GM12878 (cell line): ENCODE measurements at regions not wholly inside any gene's neighbourhood (a gene's known extent, or its start where the extent isn't known, plus 50 kb on each side); places are given as distances from the start of the nearest gene placed in this dataset.

Experiments used
- CEBPB ChIP-seq, 2 experiments: fragments of 150-350 bp in 1 of 2; IDR thresholded peaks; 2 replicates each; pipeline ENCODE4 v1.6.1; 2012 to 2014; ENCODE audit warnings: low read depth in 2 of 2, low read length in 2 of 2, borderline replicate concordance in 1 of 2, inconsistent platforms in 1 of 2
- CHD4 ChIP-seq: fragments of 200-600 bp; sonication (generic); IDR thresholded peaks from 2 replicates; pipeline ENCODE4 v1.6.1; 2016; ENCODE audit warnings: mild to moderate bottlenecking
- FOXK2 ChIP-seq: fragments of 450-650 bp; IDR thresholded peaks from 2 replicates; pipeline ENCODE4 v1.6.1; 2017; ENCODE audit warnings: mild to moderate bottlenecking, moderate library complexity
- GABPA ChIP-seq: IDR thresholded peaks from 2 replicates; pipeline ENCODE4 v1.6.1; 2014; ENCODE audit warnings: antibody characterized with exemption, low read depth, mild to moderate bottlenecking, inconsistent platforms
- HCFC1 ChIP-seq: fragments of 150-350 bp; IDR thresholded peaks from 2 replicates; pipeline ENCODE4 v1.6.1; 2014; ENCODE audit warnings: low read length
- KAT2A ChIP-seq: conservative IDR thresholded peaks from 2 replicates; pipeline ENCODE4 v1.6.1; 2011; ENCODE audit warnings: low read depth, low read length; ENCODE audit not compliant: control insufficient read depth
- LARP7 ChIP-seq: fragments of 450-650 bp; IDR thresholded peaks from 2 replicates; pipeline ENCODE4 v1.6.1; 2017; ENCODE audit warnings: mild to moderate bottlenecking
- NFIC ChIP-seq: IDR thresholded peaks from 2 replicates; pipeline ENCODE4 v1.6.1; 2012; ENCODE audit warnings: low read depth, mild to moderate bottlenecking, inconsistent platforms, low read length, moderate library complexity
- NRF1 ChIP-seq: conservative IDR thresholded peaks from 2 replicates; pipeline ENCODE4 v1.6.1; 2011; ENCODE audit warnings: mild to moderate bottlenecking, low read depth, low read length, improper control_type of control experiment
- PAX8 ChIP-seq: fragments of 450-650 bp; IDR thresholded peaks from 2 replicates; pipeline ENCODE4 v1.6.1; 2017; ENCODE audit warnings: mild to moderate bottlenecking, moderate library complexity
- RB1 ChIP-seq: fragments of 450-650 bp; formaldehyde crosslinking; IDR thresholded peaks from 2 replicates; pipeline ENCODE4 v1.6.1; 2017; ENCODE audit warnings: mild to moderate bottlenecking, borderline replicate concordance
- RBBP5 ChIP-seq: fragments of 200-600 bp; sonication (generic); conservative IDR thresholded peaks from 2 replicates; pipeline ENCODE4 v1.6.1; 2016
- SIN3A ChIP-seq: IDR thresholded peaks from 2 replicates; pipeline ENCODE4 v1.6.1; 2012; ENCODE audit warnings: low read depth, low read length, improper control_type of control experiment
- SMARCA5 ChIP-seq: fragments of 450-650 bp; IDR thresholded peaks from 2 replicates; pipeline ENCODE4 v1.6.1; 2017; ENCODE audit warnings: mild to moderate bottlenecking
- YBX1 ChIP-seq: fragments of 450-650 bp; IDR thresholded peaks from 2 replicates; pipeline ENCODE4 v1.6.1; 2016; ENCODE audit warnings: antibody characterized with exemption
- YY1 ChIP-seq: IDR thresholded peaks from 2 replicates; pipeline ENCODE4 v1.6.1; 2011; ENCODE audit warnings: low read depth, mild to moderate bottlenecking, low read length
- ZNF207 ChIP-seq: fragments of 450-650 bp; IDR thresholded peaks from 2 replicates; pipeline ENCODE4 v1.6.1; 2014; ENCODE audit warnings: antibody characterized with exemption, mild to moderate bottlenecking, borderline replicate concordance
- TF ChIP-seq, protein P1 (sequence below): fragments of 450-650 bp; IDR thresholded peaks from 2 replicates; pipeline ENCODE4 v1.6.1; 2016; ENCODE audit warnings: mild to moderate bottlenecking, moderate library complexity, borderline replicate concordance
- TF ChIP-seq, protein P2 (sequence below): fragments of 450-650 bp; IDR thresholded peaks from 2 replicates; pipeline ENCODE4 v1.6.1; 2017; ENCODE audit warnings: mild to moderate bottlenecking, moderate library complexity
- TF ChIP-seq, protein P3 (sequence below): fragments of 450-650 bp; formaldehyde crosslinking; IDR thresholded peaks from 2 replicates; pipeline ENCODE4 v1.4.0; 2020; ENCODE audit warnings: mild to moderate bottlenecking, moderate library complexity
- TF ChIP-seq, protein P4 (sequence below): fragments of 450-650 bp; IDR thresholded peaks from 2 replicates; pipeline ENCODE4 v1.6.1; 2014; ENCODE audit warnings: mild to moderate bottlenecking

DNA sequence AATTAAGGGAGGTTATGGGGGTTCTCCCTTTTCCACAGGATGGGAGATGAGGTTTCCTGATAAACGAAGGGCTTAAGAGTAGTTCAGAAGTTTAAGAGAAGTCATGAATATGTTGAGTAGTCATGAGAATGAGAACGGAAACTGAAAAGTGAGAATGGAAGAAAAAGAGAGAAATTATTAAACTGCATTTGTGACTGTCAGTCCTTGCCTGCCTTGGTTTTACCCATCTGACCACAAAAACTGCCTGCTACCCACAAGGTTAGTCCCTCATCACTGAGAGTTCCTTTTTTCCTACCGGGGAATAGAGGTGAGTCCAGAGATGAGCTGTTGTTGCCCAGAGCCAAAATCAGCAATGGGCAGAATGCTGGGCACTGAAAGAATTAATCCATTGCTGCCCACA is 174.1 kb upstream of the BET1 start (continued):
- TF ChIP-seq, protein P1, sequence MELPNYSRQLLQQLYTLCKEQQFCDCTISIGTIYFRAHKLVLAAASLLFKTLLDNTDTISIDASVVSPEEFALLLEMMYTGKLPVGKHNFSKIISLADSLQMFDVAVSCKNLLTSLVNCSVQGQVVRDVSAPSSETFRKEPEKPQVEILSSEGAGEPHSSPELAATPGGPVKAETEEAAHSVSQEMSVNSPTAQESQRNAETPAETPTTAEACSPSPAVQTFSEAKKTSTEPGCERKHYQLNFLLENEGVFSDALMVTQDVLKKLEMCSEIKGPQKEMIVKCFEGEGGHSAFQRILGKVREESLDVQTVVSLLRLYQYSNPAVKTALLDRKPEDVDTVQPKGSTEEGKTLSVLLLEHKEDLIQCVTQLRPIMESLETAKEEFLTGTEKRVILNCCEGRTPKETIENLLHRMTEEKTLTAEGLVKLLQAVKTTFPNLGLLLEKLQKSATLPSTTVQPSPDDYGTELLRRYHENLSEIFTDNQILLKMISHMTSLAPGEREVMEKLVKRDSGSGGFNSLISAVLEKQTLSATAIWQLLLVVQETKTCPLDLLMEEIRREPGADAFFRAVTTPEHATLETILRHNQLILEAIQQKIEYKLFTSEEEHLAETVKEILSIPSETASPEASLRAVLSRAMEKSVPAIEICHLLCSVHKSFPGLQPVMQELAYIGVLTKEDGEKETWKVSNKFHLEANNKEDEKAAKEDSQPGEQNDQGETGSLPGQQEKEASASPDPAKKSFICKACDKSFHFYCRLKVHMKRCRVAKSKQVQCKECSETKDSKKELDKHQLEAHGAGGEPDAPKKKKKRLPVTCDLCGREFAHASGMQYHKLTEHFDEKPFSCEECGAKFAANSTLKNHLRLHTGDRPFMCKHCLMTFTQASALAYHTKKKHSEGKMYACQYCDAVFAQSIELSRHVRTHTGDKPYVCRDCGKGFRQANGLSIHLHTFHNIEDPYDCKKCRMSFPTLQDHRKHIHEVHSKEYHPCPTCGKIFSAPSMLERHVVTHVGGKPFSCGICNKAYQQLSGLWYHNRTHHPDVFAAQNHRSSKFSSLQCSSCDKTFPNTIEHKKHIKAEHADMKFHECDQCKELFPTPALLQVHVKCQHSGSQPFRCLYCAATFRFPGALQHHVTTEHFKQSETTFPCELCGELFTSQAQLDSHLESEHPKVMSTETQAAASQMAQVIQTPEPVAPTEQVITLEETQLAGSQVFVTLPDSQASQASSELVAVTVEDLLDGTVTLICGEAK = no peak
- TF ChIP-seq ZNF207 = no peak
- TF ChIP-seq CEBPB (IDR thresholded peaks at IDR 0.05; ENCODE audit: borderline replicate concordance in 1 of 2, low read depth in 2 of 2, low read length in 2 of 2) = no peak
- TF ChIP-seq CHD4 = no peak
- no peak for TF ChIP-seq SIN3A
- TF ChIP-seq GABPA = no peak
- TF ChIP-seq NRF1 = no peak
- TF ChIP-seq FOXK2 = no peak
- TF ChIP-seq RBBP5 = no peak
- TF ChIP-seq, protein P2, sequence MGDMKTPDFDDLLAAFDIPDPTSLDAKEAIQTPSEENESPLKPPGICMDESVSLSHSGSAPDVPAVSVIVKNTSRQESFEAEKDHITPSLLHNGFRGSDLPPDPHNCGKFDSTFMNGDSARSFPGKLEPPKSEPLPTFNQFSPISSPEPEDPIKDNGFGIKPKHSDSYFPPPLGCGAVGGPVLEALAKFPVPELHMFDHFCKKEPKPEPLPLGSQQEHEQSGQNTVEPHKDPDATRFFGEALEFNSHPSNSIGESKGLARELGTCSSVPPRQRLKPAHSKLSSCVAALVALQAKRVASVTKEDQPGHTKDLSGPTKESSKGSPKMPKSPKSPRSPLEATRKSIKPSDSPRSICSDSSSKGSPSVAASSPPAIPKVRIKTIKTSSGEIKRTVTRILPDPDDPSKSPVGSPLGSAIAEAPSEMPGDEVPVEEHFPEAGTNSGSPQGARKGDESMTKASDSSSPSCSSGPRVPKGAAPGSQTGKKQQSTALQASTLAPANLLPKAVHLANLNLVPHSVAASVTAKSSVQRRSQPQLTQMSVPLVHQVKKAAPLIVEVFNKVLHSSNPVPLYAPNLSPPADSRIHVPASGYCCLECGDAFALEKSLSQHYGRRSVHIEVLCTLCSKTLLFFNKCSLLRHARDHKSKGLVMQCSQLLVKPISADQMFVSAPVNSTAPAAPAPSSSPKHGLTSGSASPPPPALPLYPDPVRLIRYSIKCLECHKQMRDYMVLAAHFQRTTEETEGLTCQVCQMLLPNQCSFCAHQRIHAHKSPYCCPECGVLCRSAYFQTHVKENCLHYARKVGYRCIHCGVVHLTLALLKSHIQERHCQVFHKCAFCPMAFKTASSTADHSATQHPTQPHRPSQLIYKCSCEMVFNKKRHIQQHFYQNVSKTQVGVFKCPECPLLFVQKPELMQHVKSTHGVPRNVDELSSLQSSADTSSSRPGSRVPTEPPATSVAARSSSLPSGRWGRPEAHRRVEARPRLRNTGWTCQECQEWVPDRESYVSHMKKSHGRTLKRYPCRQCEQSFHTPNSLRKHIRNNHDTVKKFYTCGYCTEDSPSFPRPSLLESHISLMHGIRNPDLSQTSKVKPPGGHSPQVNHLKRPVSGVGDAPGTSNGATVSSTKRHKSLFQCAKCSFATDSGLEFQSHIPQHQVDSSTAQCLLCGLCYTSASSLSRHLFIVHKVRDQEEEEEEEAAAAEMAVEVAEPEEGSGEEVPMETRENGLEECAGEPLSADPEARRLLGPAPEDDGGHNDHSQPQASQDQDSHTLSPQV = no peak
- TF ChIP-seq, protein P3, sequence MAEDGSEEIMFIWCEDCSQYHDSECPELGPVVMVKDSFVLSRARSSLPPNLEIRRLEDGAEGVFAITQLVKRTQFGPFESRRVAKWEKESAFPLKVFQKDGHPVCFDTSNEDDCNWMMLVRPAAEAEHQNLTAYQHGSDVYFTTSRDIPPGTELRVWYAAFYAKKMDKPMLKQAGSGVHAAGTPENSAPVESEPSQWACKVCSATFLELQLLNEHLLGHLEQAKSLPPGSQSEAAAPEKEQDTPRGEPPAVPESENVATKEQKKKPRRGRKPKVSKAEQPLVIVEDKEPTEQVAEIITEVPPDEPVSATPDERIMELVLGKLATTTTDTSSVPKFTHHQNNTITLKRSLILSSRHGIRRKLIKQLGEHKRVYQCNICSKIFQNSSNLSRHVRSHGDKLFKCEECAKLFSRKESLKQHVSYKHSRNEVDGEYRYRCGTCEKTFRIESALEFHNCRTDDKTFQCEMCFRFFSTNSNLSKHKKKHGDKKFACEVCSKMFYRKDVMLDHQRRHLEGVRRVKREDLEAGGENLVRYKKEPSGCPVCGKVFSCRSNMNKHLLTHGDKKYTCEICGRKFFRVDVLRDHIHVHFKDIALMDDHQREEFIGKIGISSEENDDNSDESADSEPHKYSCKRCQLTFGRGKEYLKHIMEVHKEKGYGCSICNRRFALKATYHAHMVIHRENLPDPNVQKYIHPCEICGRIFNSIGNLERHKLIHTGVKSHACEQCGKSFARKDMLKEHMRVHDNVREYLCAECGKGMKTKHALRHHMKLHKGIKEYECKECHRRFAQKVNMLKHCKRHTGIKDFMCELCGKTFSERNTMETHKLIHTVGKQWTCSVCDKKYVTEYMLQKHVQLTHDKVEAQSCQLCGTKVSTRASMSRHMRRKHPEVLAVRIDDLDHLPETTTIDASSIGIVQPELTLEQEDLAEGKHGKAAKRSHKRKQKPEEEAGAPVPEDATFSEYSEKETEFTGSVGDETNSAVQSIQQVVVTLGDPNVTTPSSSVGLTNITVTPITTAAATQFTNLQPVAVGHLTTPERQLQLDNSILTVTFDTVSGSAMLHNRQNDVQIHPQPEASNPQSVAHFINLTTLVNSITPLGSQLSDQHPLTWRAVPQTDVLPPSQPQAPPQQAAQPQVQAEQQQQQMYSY (CRISPR knock-in tag) = no peak
- TF ChIP-seq RB1 = no peak
- no peak for TF ChIP-seq LARP7
- no peak for TF ChIP-seq PAX8
- no peak for TF ChIP-seq YBX1
- TF ChIP-seq YY1 = no peak
- TF ChIP-seq, protein P4, sequence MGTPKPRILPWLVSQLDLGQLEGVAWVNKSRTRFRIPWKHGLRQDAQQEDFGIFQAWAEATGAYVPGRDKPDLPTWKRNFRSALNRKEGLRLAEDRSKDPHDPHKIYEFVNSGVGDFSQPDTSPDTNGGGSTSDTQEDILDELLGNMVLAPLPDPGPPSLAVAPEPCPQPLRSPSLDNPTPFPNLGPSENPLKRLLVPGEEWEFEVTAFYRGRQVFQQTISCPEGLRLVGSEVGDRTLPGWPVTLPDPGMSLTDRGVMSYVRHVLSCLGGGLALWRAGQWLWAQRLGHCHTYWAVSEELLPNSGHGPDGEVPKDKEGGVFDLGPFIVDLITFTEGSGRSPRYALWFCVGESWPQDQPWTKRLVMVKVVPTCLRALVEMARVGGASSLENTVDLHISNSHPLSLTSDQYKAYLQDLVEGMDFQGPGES = no peak
- TF ChIP-seq NFIC = peak; percentile 86
- no peak for TF ChIP-seq SMARCA5
- TF ChIP-seq HCFC1 = no peak
- no peak for TF ChIP-seq KAT2A
